ENCODE measurements at regions not wholly inside any gene's neighbourhood (a gene's known extent, or its start where the extent isn't known, plus 50 kb on each side); places are given as distances from the start of the nearest gene placed in this dataset.

- Histone ChIP-seq H3K27ac (ENCODE audit: low read length in 2 of 2) (no peak overlapping the region), H4K20me1 (ENCODE audit: control insufficient read depth, insufficient read depth, low read length, poor library complexity, severe bottlenecking) (no peaks in the 10 kb centered on the region), H3K9ac (ENCODE audit: low read length) (no peak overlapping the region), H3K9me3 (ENCODE audit: control extremely low read depth in 1 of 3, control insufficient read depth in 2 of 3, insufficient read depth in 1 of 3, low read length in 2 of 3) (no peaks in the 10 kb centered on the region), H3K36me3 (replicated peaks in 1 of 2; ENCODE audit: control extremely low read depth in 1 of 2, control insufficient read depth in 1 of 2, extremely low read depth in 1 of 2, insufficient read depth in 2 of 2, low read length in 1 of 2) (no peaks in the 10 kb centered on the region), H3K27me3 (replicated peaks in 1 of 4; ENCODE audit: control extremely low read depth in 1 of 4, control insufficient read depth in 3 of 4, insufficient read depth in 4 of 4, low read length in 3 of 4) (no peaks in the 10 kb centered on the region), H3K4me1 (ENCODE audit: control insufficient read depth in 2 of 2, insufficient read depth in 2 of 2, low read length in 2 of 2) (no peaks in the 10 kb centered on the region), H3K79me2 (ENCODE audit: control insufficient read depth, insufficient read depth, low read length) (no peaks in the 10 kb centered on the region), H3K4me3 (ENCODE audit: control extremely low read depth in 1 of 5, extremely low read depth in 1 of 5, insufficient read depth in 1 of 5, low read depth in 2 of 5, low read length in 4 of 5) (no peak overlapping the region), H2AFZ (ENCODE audit: insufficient read depth, low read depth, low read length, poor library complexity, severe bottlenecking) (no peak overlapping the region), H3K4me2 (replicated peaks; ENCODE audit: low read depth, low read length, poor library complexity, severe bottlenecking) (no peak overlapping the region)
- intact Hi-C loops (cut with micrococcal nuclease): no loop called here
- TF ChIP-seq EZH2 (IDR thresholded peaks at IDR 0.05; ENCODE audit: borderline replicate concordance, insufficient read depth, low read depth, low read length, poor library complexity, severe bottlenecking) (no peak), CTCF (IDR thresholded peaks at IDR 0.05) (no peak)
- Mint-ChIP-seq H3K9me3 (ENCODE audit: insufficient read depth) (no peaks in the 10 kb centered on the region), H3K4me3 (no peak overlapping the region), H3K4me1 (no peaks in the 10 kb centered on the region), H3K27ac (no peak overlapping the region), H3K27me3 (no peaks in the 10 kb centered on the region)
- POLR2A ChIA-PET: no interaction called here
- ATAC-seq (ENCODE audit: low read depth) (no peak), DNase-seq (no peak)
- WGBS (ENCODE audit: insufficient coverage): no CpG with 5 or more reads among the region's 1 CpG
- CTCF ChIA-PET: no interaction called here
Measured at GRCh38 chrX:129015381-129015780, 507.9 kb downstream of the SMARCA1 start.

- H3K4me1 Mint-ChIP-seq: no peaks in the 10 kb centered on the region
- H3K27ac Mint-ChIP-seq: no peak overlapping the region
- ChIA-PET CTCF (no interaction called here), POLR2A (no interaction called here)
- Histone ChIP-seq H3K4me3 (ENCODE audit: control extremely low read depth in 1 of 5, extremely low read depth in 1 of 5, insufficient read depth in 1 of 5, low read depth in 2 of 5, low read length in 4 of 5) (no peak overlapping the region), H3K79me2 (ENCODE audit: control insufficient read depth, insufficient read depth, low read length) (no peaks in the 10 kb centered on the region), H3K4me2 (replicated peaks; ENCODE audit: low read depth, low read length, poor library complexity, severe bottlenecking) (no peak overlapping the region), H3K36me3 (replicated peaks in 1 of 2; ENCODE audit: control extremely low read depth in 1 of 2, control insufficient read depth in 1 of 2, extremely low read depth in 1 of 2, insufficient read depth in 2 of 2, low read length in 1 of 2) (no peaks in the 10 kb centered on the region), H3K4me1 (ENCODE audit: control insufficient read depth in 2 of 2, insufficient read depth in 2 of 2, low read length in 2 of 2) (no peaks in the 10 kb centered on the region), H3K27ac (ENCODE audit: low read length in 2 of 2) (no peak overlapping the region), H3K9ac (ENCODE audit: low read length) (no peak overlapping the region), H3K27me3 (replicated peaks in 1 of 4; ENCODE audit: control extremely low read depth in 1 of 4, control insufficient read depth in 3 of 4, insufficient read depth in 4 of 4, low read length in 3 of 4) (no peaks in the 10 kb centered on the region), H2AFZ (ENCODE audit: insufficient read depth, low read depth, low read length, poor library complexity, severe bottlenecking) (no peak overlapping the region), H4K20me1 (ENCODE audit: control insufficient read depth, insufficient read depth, low read length, poor library complexity, severe bottlenecking) (no peaks in the 10 kb centered on the region), H3K9me3 (ENCODE audit: control extremely low read depth in 1 of 3, control insufficient read depth in 2 of 3, insufficient read depth in 1 of 3, low read length in 2 of 3) (no peaks in the 10 kb centered on the region)
- TF ChIP-seq EZH2 (IDR thresholded peaks at IDR 0.05; ENCODE audit: borderline replicate concordance, insufficient read depth, low read depth, low read length, poor library complexity, severe bottlenecking) (no peak), CTCF (IDR thresholded peaks at IDR 0.05) (no peak)
- intact Hi-C loops (cut with micrococcal nuclease): no loop called here
- H3K4me3 Mint-ChIP-seq: no peak overlapping the region
- no peaks in the 10 kb centered on the region for H3K27me3 Mint-ChIP-seq
- no peak for ATAC-seq (ENCODE audit: low read depth)
- no peak for DNase-seq
- WGBS (ENCODE audit: insufficient coverage): 72% methylated on average over 2 of the region's 3 CpGs
- no peaks in the 10 kb centered on the region for H3K9me3 Mint-ChIP-seq (ENCODE audit: insufficient read depth)
Measured at GRCh38 chrX:129013574-129013973, 509.7 kb downstream of the SMARCA1 start.
